ENCODE measurements at regions not wholly inside any gene's neighbourhood (a gene's known extent, or its start where the extent isn't known, plus 50 kb on each side); places are given as distances from the start of the nearest gene placed in this dataset.

- TF ChIP-seq POLR2A (IDR thresholded peaks at IDR 0.05): no peak
- TF ChIP-seq CTCF (IDR thresholded peaks at IDR 0.05): no peak
These were observed 350.5 kb upstream of the PRMT6 start for GRCh38 chr1:106705971-106706370.
